Epidermal melanocyte (primary cell): ENCODE measurements at regions not wholly inside any gene's neighbourhood (a gene's known extent, or its start where the extent isn't known, plus 50 kb on each side); places are given as distances from the start of the nearest gene placed in this dataset.
"Not testable (repeated sequence)": the region's sequence is repeated elsewhere in the genome, so short reads cannot be mapped to it uniquely, and the experiment has no call there.

Experiments
- DNase-seq: peaks from one replicate; pipeline ENCODE4 v3.0.0; 2011; ENCODE audit warnings: low spot score; ENCODE audit not compliant: insufficient read length

- DNase-seq: no peak
These were observed 372.4 kb downstream of the CCSER2 start for GRCh38 chr10:84700668-84701369.

GRCh38 chr10:84701370-84701720 lies 373.0 kb downstream of the CCSER2 start:
- DNase-seq: no peak

- no peak for DNase-seq
These were observed 375.7 kb downstream of the CCSER2 start for GRCh38 chr10:84704101-84704500.

- DNase-seq: no peak
These were observed 378.0 kb downstream of the CCSER2 start for GRCh38 chr10:84706431-84706830.

- DNase-seq: no peak
These were observed 378.5 kb downstream of the CCSER2 start for GRCh38 chr10:84706875-84707274.

GRCh38 chr10:84715911-84716310 lies 387.5 kb downstream of the CCSER2 start:
- DNase-seq: no peak

GRCh38 chr10:84718877-84719616 lies 390.7 kb downstream of the CCSER2 start:
- DNase-seq: no peak

GRCh38 chr10:84719687-84720086 lies 391.3 kb downstream of the CCSER2 start:
- no peak for DNase-seq

GRCh38 chr10:84727398-84727797 lies 399.0 kb downstream of the CCSER2 start:
- DNase-seq: no peak

- DNase-seq: not testable (repeated sequence)
These were observed 410.7 kb downstream of the CCSER2 start for GRCh38 chr10:84739126-84739525.

- no peak for DNase-seq
These were observed 411.3 kb downstream of the CCSER2 start for GRCh38 chr10:84739641-84740040.

- no peak for DNase-seq
These were observed 415.1 kb downstream of the CCSER2 start for GRCh38 chr10:84743483-84743882.

- DNase-seq: no peak
These were observed 426.9 kb downstream of the CCSER2 start for GRCh38 chr10:84755311-84755710.

GRCh38 chr10:84756653-84757052 lies 428.3 kb downstream of the CCSER2 start:
- DNase-seq: not testable (repeated sequence)

- not testable (repeated sequence) for DNase-seq
These were observed 433.7 kb downstream of the CCSER2 start for GRCh38 chr10:84761994-84762614.

GRCh38 chr10:84762754-84763394 lies 434.5 kb downstream of the CCSER2 start:
- DNase-seq: no peak

- DNase-seq: no peak
These were observed 435.6 kb downstream of the CCSER2 start for GRCh38 chr10:84763965-84764364.

- DNase-seq: no peak
These were observed 436.7 kb downstream of the CCSER2 start for GRCh38 chr10:84765086-84765485.

- no peak for DNase-seq
These were observed 437.3 kb downstream of the CCSER2 start for GRCh38 chr10:84765656-84766055.

- DNase-seq: no peak
These were observed 438.5 kb downstream of the CCSER2 start for GRCh38 chr10:84766923-84767322.

GRCh38 chr10:84768132-84768531 lies 439.7 kb downstream of the CCSER2 start:
- DNase-seq: no peak

GRCh38 chr10:84770824-84771223 lies 442.4 kb downstream of the CCSER2 start:
- no peak for DNase-seq
